MM.1S (cell line): ENCODE measurements at regions not wholly inside any gene's neighbourhood (a gene's known extent, or its start where the extent isn't known, plus 50 kb on each side); places are given as distances from the start of the nearest gene placed in this dataset.

Experiments used
- DNase-seq: peaks from one replicate; pipeline ENCODE4 v3.0.0-alpha.2; 2015
- H2AFZ ChIP-seq: fragments of 300-600 bp; sonication (generic); 2 replicates; pipeline ENCODE4 v1.6.0; 2016; ENCODE audit warnings: antibody characterized with exemption, low read length
- H3F3A ChIP-seq: fragments of 300-600 bp; sonication (generic); 2 replicates; pipeline ENCODE4 v1.6.1; 2016; ENCODE audit warnings: mild to moderate bottlenecking, antibody characterized with exemption, low read length, moderate library complexity, mixed read lengths; ENCODE audit not compliant: insufficient read depth
- H3K27ac ChIP-seq: fragments of 300-600 bp; sonication (generic); 2 replicates; pipeline ENCODE4 v1.5.1; 2016; ENCODE audit warnings: mild to moderate bottlenecking, low read length
- H3K27me3 ChIP-seq: fragments of 300-600 bp; sonication (generic); replicated peaks from 2 replicates; pipeline ENCODE4 v1.6.0; 2016; ENCODE audit warnings: low read length; ENCODE audit not compliant: insufficient read depth
- H3K36me3 ChIP-seq: fragments of 300-600 bp; sonication (generic); replicated peaks from 2 replicates; pipeline ENCODE4 v1.6.1; 2016; ENCODE audit warnings: mild to moderate bottlenecking, low read length, mixed read lengths; ENCODE audit not compliant: insufficient read depth
- H3K4me1 ChIP-seq: fragments of 300-600 bp; sonication (generic); 2 replicates; pipeline ENCODE4 v1.6.1; 2016; ENCODE audit warnings: low read length, mixed read lengths
- H3K4me2 ChIP-seq: fragments of 300-600 bp; sonication (generic); 2 replicates; pipeline ENCODE4 v1.6.0; 2016; ENCODE audit warnings: low read depth, low read length
- H3K4me3 ChIP-seq: fragments of 300-600 bp; sonication (generic); 2 replicates; pipeline ENCODE4 v1.5.1; 2016; ENCODE audit warnings: low read length, mixed read lengths
- H3K79me2 ChIP-seq: fragments of 300-600 bp; sonication (generic); 2 replicates; pipeline ENCODE4 v1.6.1; 2016; ENCODE audit warnings: mixed run types, low read length, mixed read lengths
- H3K9ac ChIP-seq: fragments of 300-600 bp; sonication (generic); 2 replicates; pipeline ENCODE4 v1.6.1; 2016; ENCODE audit warnings: low read length, mixed read lengths
- H3K9me2 ChIP-seq: fragments of 300-600 bp; sonication (generic); replicated peaks from 2 replicates; pipeline ENCODE4 v1.6.1; 2016; ENCODE audit warnings: mild to moderate bottlenecking, low read length, mixed read lengths; ENCODE audit not compliant: insufficient read depth
- H3K9me3 ChIP-seq: fragments of 300-600 bp; sonication (generic); replicated peaks from 2 replicates; pipeline ENCODE4 v1.6.1; 2016; ENCODE audit warnings: mild to moderate bottlenecking, low read length, mixed read lengths; ENCODE audit not compliant: insufficient read depth
- H4K20me1 ChIP-seq: fragments of 300-600 bp; sonication (generic); 2 replicates; pipeline ENCODE4 v1.6.1; 2016; ENCODE audit warnings: mild to moderate bottlenecking, low read length, moderate library complexity, mixed read lengths; ENCODE audit not compliant: insufficient read depth
- CTCF ChIP-seq: fragments of 300-600 bp; sonication (generic); IDR thresholded peaks from 2 replicates; pipeline ENCODE4 v1.5.1; 2016; ENCODE audit warnings: antibody characterized with exemption, low read length, mixed read lengths
- EZH2 ChIP-seq: fragments of 300-600 bp; sonication (generic); optimal IDR thresholded peaks from 2 replicates; pipeline ENCODE3; 2017; ENCODE audit warnings: low read depth, mild to moderate bottlenecking, antibody characterized with exemption, low read length, mixed read lengths
- EZH2phosphoT487 ChIP-seq: fragments of 300-600 bp; sonication (generic); IDR thresholded peaks from 2 replicates; pipeline ENCODE4 v1.6.1; 2018; ENCODE audit warnings: antibody characterized with exemption, low read length

DNA sequence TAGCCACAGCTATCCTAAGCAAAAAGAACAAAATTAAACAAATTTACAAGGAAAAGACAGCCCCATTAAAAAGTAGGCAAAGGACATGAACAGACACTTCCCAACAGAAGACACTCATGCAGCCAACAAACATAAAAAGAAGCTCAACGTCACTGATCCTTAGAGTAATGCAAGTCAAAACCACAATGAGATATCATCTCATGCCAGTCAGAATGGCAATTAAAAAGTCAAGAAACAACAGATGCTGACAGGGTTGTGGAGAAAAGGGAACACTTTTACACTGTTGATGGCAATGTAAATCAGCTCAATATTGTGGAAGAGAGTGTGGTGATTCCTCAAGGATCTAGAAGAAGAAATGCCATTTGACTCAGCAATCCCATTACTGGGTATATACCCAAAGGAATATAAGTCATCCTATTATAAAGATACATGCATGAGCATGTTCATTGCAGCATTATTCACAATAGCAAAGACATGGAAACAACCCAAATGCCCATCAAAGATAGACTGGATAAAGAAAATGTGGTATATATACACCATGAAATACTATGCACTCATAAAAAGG, 163.0 kb upstream of the TET2 start:
- no peak overlapping the region for H3K4me3 ChIP-seq
- no peaks in the 10 kb centered on the region for H3K9me3 ChIP-seq
- H3K36me3 ChIP-seq, result no peaks in the 10 kb centered on the region
- H2AFZ ChIP-seq, result no peak overlapping the region
- no peak overlapping the region for H3K9ac ChIP-seq
- no peaks in the 10 kb centered on the region for H3K9me2 ChIP-seq
- H3K79me2 ChIP-seq, result no peaks in the 10 kb centered on the region
- 0 out of 2 replicates have a peak, but pooled peaks cover 4% of the 10 kb centered on the region for H3K4me1 ChIP-seq
- no peaks in the 10 kb centered on the region for H3K27me3 ChIP-seq
- TF ChIP-seq EZH2phosphoT487 (no peak), CTCF (no peak)
- H3K27ac ChIP-seq, result no peak overlapping the region
- no peaks in the 10 kb centered on the region for H3F3A ChIP-seq
- no peak overlapping the region for H3K4me2 ChIP-seq
- H4K20me1 ChIP-seq, result no peaks in the 10 kb centered on the region
- DNase-seq, result no peak

DNA sequence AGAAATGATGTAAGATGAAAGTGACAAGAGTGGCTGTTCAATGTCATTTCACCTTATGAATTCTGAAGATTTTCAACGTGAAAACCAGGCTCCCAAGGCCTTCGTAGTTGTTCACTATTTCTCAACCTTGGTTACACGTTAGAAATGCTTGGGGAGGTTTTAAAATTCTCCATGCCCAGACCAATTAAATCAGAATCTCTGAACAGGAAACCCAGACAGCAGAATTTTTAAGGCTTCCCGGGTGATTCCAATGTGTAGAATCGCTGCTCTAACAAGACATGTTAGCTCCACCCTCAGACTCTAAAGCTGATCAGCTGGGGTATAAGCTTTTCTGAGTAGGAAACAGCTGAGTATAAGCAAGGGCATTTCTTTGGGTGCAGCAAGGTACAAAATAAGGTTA, 160.4 kb upstream of the TET2 start:
- Histone ChIP-seq H3K9ac (no peak overlapping the region), H3K4me2 (no peak overlapping the region), H4K20me1 (no peaks in the 10 kb centered on the region), H3K79me2 (no peaks in the 10 kb centered on the region), H3F3A (no peaks in the 10 kb centered on the region), H3K36me3 (no peaks in the 10 kb centered on the region), H3K27me3 (no peaks in the 10 kb centered on the region), H3K27ac (no peak overlapping the region), H3K9me2 (no peaks in the 10 kb centered on the region), H2AFZ (no peak overlapping the region), H3K4me3 (no peak overlapping the region), H3K4me1 (no peaks in the 10 kb centered on the region), H3K9me3 (no peaks in the 10 kb centered on the region)
- no peak for TF ChIP-seq EZH2
- TF ChIP-seq CTCF, result no peak
- no peak for TF ChIP-seq EZH2phosphoT487
- no peak for DNase-seq

- no peak overlapping the region for H3K27ac ChIP-seq
- DNase-seq, result no peak
- no peaks in the 10 kb centered on the region for H3K36me3 ChIP-seq
- no peaks in the 10 kb centered on the region for H3K4me1 ChIP-seq
- no peaks in the 10 kb centered on the region for H3K9me2 ChIP-seq
- H3K4me2 ChIP-seq, result no peak overlapping the region
- H2AFZ ChIP-seq, result no peak overlapping the region
- no peaks in the 10 kb centered on the region for H4K20me1 ChIP-seq
- no peaks in the 10 kb centered on the region for H3K79me2 ChIP-seq
- H3K9me3 ChIP-seq, result no peaks in the 10 kb centered on the region
- H3K9ac ChIP-seq, result no peak overlapping the region
- no peak overlapping the region for H3K4me3 ChIP-seq
- no peaks in the 10 kb centered on the region for H3F3A ChIP-seq
- TF ChIP-seq EZH2 (no peak), EZH2phosphoT487 (no peak)
- H3K27me3 ChIP-seq, result no peaks in the 10 kb centered on the region
Observed at GRCh38 chr4:104989371-104989770, 157.3 kb upstream of the TET2 start.

GRCh38 chr4:105002278-105002677, 144.4 kb upstream of the TET2 start:
- no peak overlapping the region for H2AFZ ChIP-seq

More at GRCh38 chr4:105002278-105002677, 144.4 kb upstream of the TET2 start:
- no peak overlapping the region for H3K27ac ChIP-seq
- H3K4me2 ChIP-seq, result no peak overlapping the region
- no peak overlapping the region for H3K9ac ChIP-seq
- TF ChIP-seq EZH2phosphoT487 (no peak), EZH2 (no peak), CTCF (no peak)
- no peaks in the 10 kb centered on the region for H3F3A ChIP-seq
- DNase-seq, result no peak
- H3K4me3 ChIP-seq, result no peak overlapping the region
- H3K36me3 ChIP-seq, result no peaks in the 10 kb centered on the region
- H3K9me2 ChIP-seq, result no peaks in the 10 kb centered on the region
- H4K20me1 ChIP-seq, result no peaks in the 10 kb centered on the region
- no peaks in the 10 kb centered on the region for H3K4me1 ChIP-seq
- no peaks in the 10 kb centered on the region for H3K79me2 ChIP-seq
- no peaks in the 10 kb centered on the region for H3K27me3 ChIP-seq
- no peaks in the 10 kb centered on the region for H3K9me3 ChIP-seq
